Neural crest cell (in vitro differentiated cells): ENCODE measurements at regions not wholly inside any gene's neighbourhood (a gene's known extent, or its start where the extent isn't known, plus 50 kb on each side); places are given as distances from the start of the nearest gene placed in this dataset.

ENCODE experiments used
- DNase-seq: peaks from one replicate; pipeline ENCODE4 v3.0.0; 2021; ENCODE audit warnings: low read depth, mixed read lengths, low spot score
- H3K27ac Mint-ChIP-seq: one replicate; pipeline ENCODE4 v1.8.0; 2021; ENCODE audit warnings: mild to moderate bottlenecking, mixed read lengths; ENCODE audit not compliant: unreplicated experiment
- H3K27me3 Mint-ChIP-seq: 2 replicates; pipeline ENCODE4 v1.8.0; 2021; ENCODE audit warnings: low read depth, mild to moderate bottlenecking, mixed read lengths
- H3K36me3 Mint-ChIP-seq: 2 replicates; pipeline ENCODE4 v1.8.0; 2021; ENCODE audit warnings: low read depth, mild to moderate bottlenecking, mixed read lengths
- H3K4me1 Mint-ChIP-seq: 2 replicates; pipeline ENCODE4 v1.8.0; 2021; ENCODE audit warnings: mixed read lengths
- H3K4me3 Mint-ChIP-seq: one replicate; pipeline ENCODE4 v1.8.0; 2021; ENCODE audit warnings: mild to moderate bottlenecking, mixed read lengths
- H3K9me3 Mint-ChIP-seq: 2 replicates; pipeline ENCODE4 v1.8.0; 2021; ENCODE audit warnings: mixed read lengths
- TF ChIP-seq, protein P1 (sequence below): fragments of 200-600 bp; sonication (generic); conservative IDR thresholded peaks from 2 replicates; pipeline ENCODE4 v1.5.0; 2021; ENCODE audit warnings: antibody characterized with exemption, mild to moderate bottlenecking

DNA sequence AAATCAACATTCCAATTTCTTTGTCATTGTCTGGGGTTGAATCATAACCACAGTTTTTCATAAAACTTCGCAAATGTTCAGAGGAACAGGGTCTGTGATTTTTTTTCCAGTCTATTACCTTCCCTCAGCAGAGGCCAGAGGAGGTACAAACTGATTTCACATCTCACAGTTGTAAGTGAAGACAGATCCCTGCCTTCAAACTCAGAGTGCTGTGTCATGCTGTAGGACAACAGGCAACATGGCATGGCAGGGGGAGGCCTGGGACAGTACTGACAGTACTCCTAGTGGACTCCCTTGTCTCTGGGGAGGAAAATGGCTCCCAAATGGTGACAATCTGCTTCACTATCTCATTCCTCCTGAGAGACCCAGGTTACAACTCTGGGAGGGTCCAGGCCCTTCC is 308.6 kb downstream of the CDC5L start:
- DNase-seq: no peak
- no peaks in the 10 kb centered on the region for H3K36me3 Mint-ChIP-seq
- H3K4me1 Mint-ChIP-seq: peaks cover 4% of the 10 kb centered on the region
- no peak overlapping the region for H3K27ac Mint-ChIP-seq
- H3K4me3 Mint-ChIP-seq: no peak overlapping the region
- H3K9me3 Mint-ChIP-seq: peaks cover 2% of the 10 kb centered on the region
- TF ChIP-seq, protein P1, sequence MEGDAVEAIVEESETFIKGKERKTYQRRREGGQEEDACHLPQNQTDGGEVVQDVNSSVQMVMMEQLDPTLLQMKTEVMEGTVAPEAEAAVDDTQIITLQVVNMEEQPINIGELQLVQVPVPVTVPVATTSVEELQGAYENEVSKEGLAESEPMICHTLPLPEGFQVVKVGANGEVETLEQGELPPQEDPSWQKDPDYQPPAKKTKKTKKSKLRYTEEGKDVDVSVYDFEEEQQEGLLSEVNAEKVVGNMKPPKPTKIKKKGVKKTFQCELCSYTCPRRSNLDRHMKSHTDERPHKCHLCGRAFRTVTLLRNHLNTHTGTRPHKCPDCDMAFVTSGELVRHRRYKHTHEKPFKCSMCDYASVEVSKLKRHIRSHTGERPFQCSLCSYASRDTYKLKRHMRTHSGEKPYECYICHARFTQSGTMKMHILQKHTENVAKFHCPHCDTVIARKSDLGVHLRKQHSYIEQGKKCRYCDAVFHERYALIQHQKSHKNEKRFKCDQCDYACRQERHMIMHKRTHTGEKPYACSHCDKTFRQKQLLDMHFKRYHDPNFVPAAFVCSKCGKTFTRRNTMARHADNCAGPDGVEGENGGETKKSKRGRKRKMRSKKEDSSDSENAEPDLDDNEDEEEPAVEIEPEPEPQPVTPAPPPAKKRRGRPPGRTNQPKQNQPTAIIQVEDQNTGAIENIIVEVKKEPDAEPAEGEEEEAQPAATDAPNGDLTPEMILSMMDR: no peak
- no peaks in the 10 kb centered on the region for H3K27me3 Mint-ChIP-seq

DNA sequence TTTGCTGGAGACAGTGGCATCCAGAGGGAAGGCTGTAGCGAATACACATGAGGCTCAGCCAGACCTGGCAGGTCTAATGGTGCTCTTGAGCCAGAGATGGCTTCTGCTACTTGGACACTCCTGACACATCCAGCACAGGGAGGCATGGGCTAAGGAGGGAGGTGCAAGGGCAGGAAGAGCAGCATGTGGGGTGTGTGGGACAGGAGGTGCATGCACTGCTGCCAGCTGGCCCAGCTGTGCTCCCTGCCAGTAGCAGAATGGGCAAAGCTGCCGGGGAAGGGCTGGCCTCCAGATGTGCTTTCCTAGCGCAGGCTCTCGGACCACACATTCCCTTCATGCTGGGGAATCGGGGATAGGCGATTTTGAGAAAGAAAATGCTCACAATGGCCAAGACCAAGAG is 309.2 kb downstream of the CDC5L start:
- H3K9me3 Mint-ChIP-seq: peaks cover 2% of the 10 kb centered on the region
- TF ChIP-seq, protein P1: no peak
- no peaks in the 10 kb centered on the region for H3K27me3 Mint-ChIP-seq
- peaks cover 10% of the 10 kb centered on the region for H3K4me1 Mint-ChIP-seq
- DNase-seq: no peak
- no peak overlapping the region for H3K4me3 Mint-ChIP-seq
- no peaks in the 10 kb centered on the region for H3K36me3 Mint-ChIP-seq
- no peak overlapping the region for H3K27ac Mint-ChIP-seq

DNA sequence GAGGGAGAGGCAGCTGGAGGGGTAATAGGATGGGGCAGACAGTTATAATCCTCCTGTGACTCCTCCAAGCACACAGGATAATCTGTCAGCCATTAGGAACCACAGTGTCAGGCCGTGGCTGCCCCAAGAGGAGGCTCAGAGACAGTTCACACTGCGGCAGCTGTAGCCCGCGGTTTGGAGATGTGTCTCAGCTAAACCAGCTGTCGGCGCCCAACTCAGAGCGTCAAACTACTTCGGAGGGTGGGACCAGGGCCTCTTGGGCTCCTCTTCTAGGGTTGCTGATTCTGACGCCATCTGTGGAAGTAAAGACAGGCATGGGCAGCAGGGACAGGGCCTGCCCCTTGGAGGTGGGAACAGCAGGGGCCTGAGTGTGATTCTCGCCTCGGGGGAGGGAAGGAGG is 309.8 kb downstream of the CDC5L start:
- TF ChIP-seq, protein P1: no peak
- H3K4me1 Mint-ChIP-seq: peaks cover 17% of the 10 kb centered on the region
- no peak overlapping the region for H3K27ac Mint-ChIP-seq
- H3K4me3 Mint-ChIP-seq: no peak overlapping the region
- no peaks in the 10 kb centered on the region for H3K36me3 Mint-ChIP-seq
- no peak for DNase-seq
- H3K27me3 Mint-ChIP-seq: no peaks in the 10 kb centered on the region
- H3K9me3 Mint-ChIP-seq: peaks cover 2% of the 10 kb centered on the region

DNA sequence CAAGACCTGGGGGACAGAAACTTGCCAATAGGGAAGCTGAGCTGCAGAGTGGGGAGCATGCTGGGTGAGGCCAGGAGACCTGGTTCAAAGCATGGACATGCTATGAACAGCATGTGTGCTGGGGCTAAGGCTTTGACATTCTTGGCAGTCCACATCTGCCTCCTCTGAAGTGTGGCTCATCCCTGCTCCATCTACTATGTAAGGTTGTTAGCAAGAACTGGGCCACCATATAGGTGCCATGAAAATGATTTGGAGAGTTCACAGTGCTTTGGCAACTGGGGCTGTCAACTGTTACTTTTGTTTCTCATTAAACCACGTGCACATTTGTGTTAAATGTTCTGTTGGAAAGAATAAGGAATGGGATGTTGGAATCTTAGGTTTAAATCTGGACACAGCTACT is 311.1 kb downstream of the CDC5L start:
- H3K4me3 Mint-ChIP-seq: no peak overlapping the region
- H3K4me1 Mint-ChIP-seq: peaks cover 20% of the 10 kb centered on the region
- peaks cover 2% of the 10 kb centered on the region for H3K9me3 Mint-ChIP-seq
- no peaks in the 10 kb centered on the region for H3K27me3 Mint-ChIP-seq
- DNase-seq: no peak
- TF ChIP-seq, protein P1: no peak
- H3K36me3 Mint-ChIP-seq: no peaks in the 10 kb centered on the region
- H3K27ac Mint-ChIP-seq: peak overlapping the region; percentile 13

DNA sequence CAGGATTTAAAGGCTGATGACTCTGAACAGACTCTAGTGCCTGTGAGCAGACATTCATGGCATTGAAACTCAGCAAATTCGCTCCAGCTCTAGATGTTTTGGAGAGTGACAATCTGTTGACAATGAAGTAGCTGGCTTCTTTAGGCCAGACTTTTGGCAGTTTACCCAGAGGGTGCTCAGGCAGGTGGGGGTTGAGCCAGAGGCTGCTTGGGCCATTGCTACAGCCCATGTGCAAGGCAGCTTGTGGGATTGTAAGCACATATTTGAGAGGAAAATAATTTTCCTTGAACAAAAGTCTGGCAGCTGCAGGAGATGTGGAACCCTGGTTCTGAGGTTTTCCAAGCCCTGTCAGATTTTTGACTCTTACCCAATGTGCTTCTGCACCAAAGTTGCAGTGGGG is 311.6 kb downstream of the CDC5L start:
- H3K4me3 Mint-ChIP-seq: no peak overlapping the region
- H3K27ac Mint-ChIP-seq: no peak overlapping the region
- DNase-seq: no peak
- H3K36me3 Mint-ChIP-seq: no peaks in the 10 kb centered on the region
- H3K4me1 Mint-ChIP-seq: peaks cover 16% of the 10 kb centered on the region
- TF ChIP-seq, protein P1: no peak
- H3K9me3 Mint-ChIP-seq: peaks cover 5% of the 10 kb centered on the region
- H3K27me3 Mint-ChIP-seq: no peaks in the 10 kb centered on the region

DNA sequence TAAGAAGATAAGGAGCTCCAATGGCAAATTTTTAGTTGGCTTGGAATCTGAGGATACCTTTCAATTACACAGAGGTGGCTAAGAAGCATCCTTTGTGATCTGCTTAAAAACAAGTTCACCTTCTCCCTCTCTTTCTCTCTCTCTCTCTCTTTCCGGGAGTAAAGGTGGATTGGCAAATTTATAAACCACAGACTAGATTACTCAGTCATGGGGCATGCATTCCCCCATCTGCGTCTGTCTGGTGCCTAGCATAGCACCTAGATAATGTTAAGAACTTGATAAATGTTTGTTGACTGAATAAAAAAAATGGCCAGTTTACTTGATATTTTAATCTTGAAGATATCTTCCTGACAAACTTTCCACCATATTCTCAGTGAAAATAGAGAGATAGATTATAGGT is 312.3 kb downstream of the CDC5L start:
- Mint-ChIP-seq H3K4me1 (peaks cover 16% of the 10 kb centered on the region), H3K9me3 (peaks cover 3% of the 10 kb centered on the region), H3K27me3 (no peaks in the 10 kb centered on the region), H3K27ac (no peak overlapping the region), H3K4me3 (no peak overlapping the region), H3K36me3 (no peaks in the 10 kb centered on the region)
- TF ChIP-seq, protein P1: no peak
- DNase-seq: no peak
